ENCODE measurements at regions not wholly inside any gene's neighbourhood (a gene's known extent, or its start where the extent isn't known, plus 50 kb on each side); places are given as distances from the start of the nearest gene placed in this dataset.

DNA sequence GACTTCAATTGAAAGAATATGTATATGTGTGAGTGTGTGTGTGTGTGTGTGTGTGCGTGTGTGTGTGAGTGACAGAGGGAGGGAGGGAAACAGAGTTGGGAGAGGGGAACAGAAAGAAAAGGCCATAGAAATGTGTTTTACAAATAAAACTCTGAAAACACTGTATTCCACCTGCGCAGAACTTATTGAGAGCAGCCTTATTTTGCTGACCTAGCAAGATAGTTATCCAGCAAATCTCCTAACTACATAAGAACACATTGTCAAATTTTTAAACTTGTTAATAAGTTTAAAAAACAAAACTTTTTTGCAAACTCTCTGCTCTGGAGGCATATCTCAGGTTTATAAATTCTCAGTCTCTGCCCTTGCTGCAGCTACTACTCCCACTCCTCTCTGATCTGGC, 217.9 kb upstream of the NOCT start:
- intact Hi-C loops (cut with micrococcal nuclease), result no loop called here
- BruUV-seq (replicated peaks), result no TSS peak

DNA sequence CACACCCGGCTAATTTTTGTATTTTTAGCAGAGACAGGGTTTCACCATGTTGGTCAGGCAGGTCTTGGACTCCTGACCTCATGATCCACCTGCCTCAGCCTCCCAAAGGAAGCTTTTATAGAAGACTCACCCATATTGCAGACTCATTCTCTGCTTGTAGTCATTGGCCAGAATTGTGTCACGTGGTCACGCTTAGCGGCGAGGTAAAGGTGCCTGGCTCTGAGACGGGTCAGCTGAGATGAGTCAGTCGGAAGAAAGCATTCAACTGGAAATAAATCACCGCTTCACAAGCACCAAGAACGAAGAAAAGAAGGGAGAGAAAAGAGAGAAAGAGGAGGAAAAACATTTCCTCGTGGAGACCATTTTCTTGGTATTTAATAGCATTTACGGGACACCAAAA, 218.8 kb upstream of the NOCT start:
- intact Hi-C loops (cut with micrococcal nuclease), result no loop called here
- no TSS peak for BruUV-seq (replicated peaks)
- Histone ChIP-seq H3K27me3 (ENCODE audit: control insufficient read depth in 2 of 2, insufficient read depth in 2 of 2, low read length in 2 of 2) (peaks cover 0 to 5% of the 10 kb centered on the region in 2 experiments), H3K36me3 (ENCODE audit: control insufficient read depth in 2 of 2, extremely low read depth in 1 of 2, insufficient read depth in 2 of 2, low read length in 2 of 2) (no peaks in the 10 kb centered on the region), H3K4me1 (ENCODE audit: control insufficient read depth, extremely low read depth, insufficient read depth, low read length) (no peaks in the 10 kb centered on the region), H3K79me2 (ENCODE audit: control insufficient read depth, insufficient read depth, low read length) (no peaks in the 10 kb centered on the region), H2AFZ (ENCODE audit: low read depth, low read length) (no peak overlapping the region), H3K9me3 (replicated peaks; ENCODE audit: control insufficient read depth, insufficient read depth, low read length) (no peaks in the 10 kb centered on the region), H4K20me1 (replicated peaks; ENCODE audit: control insufficient read depth, extremely low read depth, insufficient read depth, low read length) (no peaks in the 10 kb centered on the region), H3K27ac (ENCODE audit: insufficient read depth, low read depth, low read length) (no peak overlapping the region), H3K9me1 (replicated peaks; ENCODE audit: control insufficient read depth, extremely low read depth, insufficient read depth, low read length) (no peaks in the 10 kb centered on the region), H3K4me3 (replicated peaks in 1 of 3; ENCODE audit: insufficient read depth in 1 of 3, low read depth in 1 of 3, low read length in 3 of 3) (no peak overlapping the region), H3K9ac (replicated peaks; ENCODE audit: extremely low read depth, insufficient read depth, low read length) (no peak overlapping the region), H3K4me2 (ENCODE audit: insufficient read depth, low read length) (no peak overlapping the region)
- dilution Hi-C loops (cut with MboI; ENCODE audit: extremely low pct_ligation_motif_present, low sequenced_read_pairs), result no loop called here
- DNase-seq (ENCODE audit: low read depth, low spot score), result no peak
- POLR2A ChIA-PET, result no interaction called here
- CTCF ChIA-PET, result no interaction called here
- TF ChIP-seq JUN (IDR thresholded peaks at IDR 0.05; ENCODE audit: borderline replicate concordance, insufficient read depth, insufficient read length, low read depth) (no peak), POLR2A (IDR thresholded peaks at IDR 0.05; ENCODE audit: low read depth, low read length) (no peak), EZH2 (IDR thresholded peaks at IDR 0.05; ENCODE audit: borderline replicate concordance, low read depth, low read length, severe bottlenecking) (no peak)
- TF ChIP-seq, protein P1, sequence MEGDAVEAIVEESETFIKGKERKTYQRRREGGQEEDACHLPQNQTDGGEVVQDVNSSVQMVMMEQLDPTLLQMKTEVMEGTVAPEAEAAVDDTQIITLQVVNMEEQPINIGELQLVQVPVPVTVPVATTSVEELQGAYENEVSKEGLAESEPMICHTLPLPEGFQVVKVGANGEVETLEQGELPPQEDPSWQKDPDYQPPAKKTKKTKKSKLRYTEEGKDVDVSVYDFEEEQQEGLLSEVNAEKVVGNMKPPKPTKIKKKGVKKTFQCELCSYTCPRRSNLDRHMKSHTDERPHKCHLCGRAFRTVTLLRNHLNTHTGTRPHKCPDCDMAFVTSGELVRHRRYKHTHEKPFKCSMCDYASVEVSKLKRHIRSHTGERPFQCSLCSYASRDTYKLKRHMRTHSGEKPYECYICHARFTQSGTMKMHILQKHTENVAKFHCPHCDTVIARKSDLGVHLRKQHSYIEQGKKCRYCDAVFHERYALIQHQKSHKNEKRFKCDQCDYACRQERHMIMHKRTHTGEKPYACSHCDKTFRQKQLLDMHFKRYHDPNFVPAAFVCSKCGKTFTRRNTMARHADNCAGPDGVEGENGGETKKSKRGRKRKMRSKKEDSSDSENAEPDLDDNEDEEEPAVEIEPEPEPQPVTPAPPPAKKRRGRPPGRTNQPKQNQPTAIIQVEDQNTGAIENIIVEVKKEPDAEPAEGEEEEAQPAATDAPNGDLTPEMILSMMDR (IDR thresholded peaks at IDR 0.05; ENCODE audit: extremely low read depth in 1 of 2, insufficient read depth in 1 of 2, low read depth in 1 of 2, low read length in 2 of 2), result no peak
- FAIRE-seq, result no peak

More for the DNA sequence above, 217.9 kb upstream of the NOCT start:
- dilution Hi-C loops (cut with MboI; ENCODE audit: extremely low pct_ligation_motif_present, low sequenced_read_pairs), result no loop called here
- no peak overlapping the region for H3K9ac ChIP-seq (replicated peaks; ENCODE audit: extremely low read depth, insufficient read depth, low read length)
- ChIA-PET POLR2A (no interaction called here), CTCF (no interaction called here)
- no peaks in the 10 kb centered on the region for H3K9me1 ChIP-seq (replicated peaks; ENCODE audit: control insufficient read depth, extremely low read depth, insufficient read depth, low read length)
- H3K27me3 ChIP-seq (ENCODE audit: control insufficient read depth in 2 of 2, insufficient read depth in 2 of 2, low read length in 2 of 2), result peaks cover 2 to 10% of the 10 kb centered on the region in 2 experiments
- H3K79me2 ChIP-seq (ENCODE audit: control insufficient read depth, insufficient read depth, low read length), result no peaks in the 10 kb centered on the region
- no peak overlapping the region for H2AFZ ChIP-seq (ENCODE audit: low read depth, low read length)
- DNase-seq (ENCODE audit: low read depth, low spot score) (no peak), FAIRE-seq (no peak)
- H4K20me1 ChIP-seq (replicated peaks; ENCODE audit: control insufficient read depth, extremely low read depth, insufficient read depth, low read length), result no peaks in the 10 kb centered on the region
- H3K36me3 ChIP-seq (ENCODE audit: control insufficient read depth in 2 of 2, extremely low read depth in 1 of 2, insufficient read depth in 2 of 2, low read length in 2 of 2), result no peaks in the 10 kb centered on the region
- no peaks in the 10 kb centered on the region for H3K4me1 ChIP-seq (ENCODE audit: control insufficient read depth, extremely low read depth, insufficient read depth, low read length)
- TF ChIP-seq POLR2A (IDR thresholded peaks at IDR 0.05; ENCODE audit: low read depth, low read length) (no peak), GATA2 (IDR thresholded peaks at IDR 0.05; ENCODE audit: insufficient read depth, insufficient read length, low read depth, low read length) (no peak), EZH2 (IDR thresholded peaks at IDR 0.05; ENCODE audit: borderline replicate concordance, low read depth, low read length, severe bottlenecking) (no peak), MYC (IDR thresholded peaks at IDR 0.05; ENCODE audit: low read depth, low read length) (no peak), JUN (IDR thresholded peaks at IDR 0.05; ENCODE audit: borderline replicate concordance, insufficient read depth, insufficient read length, low read depth) (no peak), FOS (IDR thresholded peaks at IDR 0.05; ENCODE audit: borderline replicate concordance, insufficient read depth, low read length) (no peak)
- TF ChIP-seq, protein P2, sequence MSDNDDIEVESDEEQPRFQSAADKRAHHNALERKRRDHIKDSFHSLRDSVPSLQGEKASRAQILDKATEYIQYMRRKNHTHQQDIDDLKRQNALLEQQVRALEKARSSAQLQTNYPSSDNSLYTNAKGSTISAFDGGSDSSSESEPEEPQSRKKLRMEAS (IDR thresholded peaks at IDR 0.05; ENCODE audit: insufficient read depth, insufficient read length), result no peak
- no peak overlapping the region for H3K27ac ChIP-seq (ENCODE audit: insufficient read depth, low read depth, low read length)
- H3K4me3 ChIP-seq (replicated peaks in 1 of 3; ENCODE audit: insufficient read depth in 1 of 3, low read depth in 1 of 3, low read length in 3 of 3), result no peak overlapping the region
- no peak overlapping the region for H3K4me2 ChIP-seq (ENCODE audit: insufficient read depth, low read length)
- H3K9me3 ChIP-seq (replicated peaks; ENCODE audit: control insufficient read depth, insufficient read depth, low read length), result no peaks in the 10 kb centered on the region
